HG03521 (cell line): ENCODE measurements at regions not wholly inside any gene's neighbourhood (a gene's known extent, or its start where the extent isn't known, plus 50 kb on each side); places are given as distances from the start of the nearest gene placed in this dataset.

Experiments used
- ATAC-seq: cut with Tn5 transposase; IDR thresholded peaks from one replicate; pipeline ENCODE4 v1.9.1; 2021; ENCODE audit warnings: mild to moderate bottlenecking, moderate library complexity; ENCODE audit not compliant: unreplicated experiment

DNA sequence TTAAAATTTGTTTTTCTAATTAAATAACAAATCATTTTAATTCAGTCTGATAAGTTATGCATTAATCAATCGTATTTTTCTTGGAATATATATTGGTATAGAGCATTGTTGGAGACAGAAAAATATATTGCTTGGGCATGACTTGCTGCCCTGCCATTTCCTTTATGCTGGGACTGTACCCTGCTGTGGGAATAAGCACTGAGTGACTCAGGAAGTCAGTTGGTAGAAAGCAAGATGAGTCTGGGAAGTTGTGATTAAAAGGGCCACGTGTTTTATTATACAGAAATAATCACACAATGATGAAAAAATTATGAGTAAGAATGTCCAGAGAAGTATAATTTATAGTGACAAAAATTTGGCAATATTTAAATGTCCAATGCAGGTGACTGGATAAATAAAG, 139.5 kb downstream of the KIF18A start:
- no peak for ATAC-seq

DNA sequence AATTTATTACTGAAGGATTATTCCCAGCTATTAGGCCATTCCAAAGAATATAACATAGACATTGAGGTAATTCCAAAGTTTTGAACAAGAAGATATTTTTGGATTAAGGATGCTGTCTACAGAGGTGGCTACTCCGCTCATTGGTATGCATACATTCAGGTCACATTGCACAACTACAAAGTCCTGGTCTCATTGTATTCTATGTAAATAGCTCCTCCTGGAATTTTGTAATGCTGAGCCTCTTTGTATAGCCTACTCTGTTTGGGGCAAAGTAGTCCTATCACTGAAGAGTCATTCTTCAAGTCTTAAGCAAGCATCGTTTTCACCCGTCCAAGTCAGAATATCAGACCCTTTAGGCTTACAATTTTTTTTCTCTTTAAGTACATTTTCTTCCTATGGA, 142.4 kb downstream of the KIF18A start:
- no peak for ATAC-seq

DNA sequence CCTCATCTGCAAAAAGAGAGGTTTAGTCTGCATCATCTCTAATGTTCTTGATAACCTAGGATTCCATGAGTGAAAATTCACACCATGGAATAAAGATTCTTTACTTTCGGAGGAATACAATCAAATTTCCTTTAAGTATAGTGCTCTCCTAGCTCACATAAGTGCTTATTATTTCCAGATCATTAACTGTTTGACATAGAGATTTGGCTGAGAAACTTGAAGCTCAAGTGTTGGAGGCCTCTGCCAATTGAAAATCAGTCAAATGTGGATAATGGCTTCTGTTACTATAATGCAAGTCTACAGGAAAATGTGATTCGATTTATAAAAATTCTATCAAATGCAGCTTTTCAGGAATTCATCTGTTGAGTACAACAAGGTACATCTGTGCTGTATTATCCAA, 144.6 kb downstream of the KIF18A start:
- ATAC-seq: no peak

DNA sequence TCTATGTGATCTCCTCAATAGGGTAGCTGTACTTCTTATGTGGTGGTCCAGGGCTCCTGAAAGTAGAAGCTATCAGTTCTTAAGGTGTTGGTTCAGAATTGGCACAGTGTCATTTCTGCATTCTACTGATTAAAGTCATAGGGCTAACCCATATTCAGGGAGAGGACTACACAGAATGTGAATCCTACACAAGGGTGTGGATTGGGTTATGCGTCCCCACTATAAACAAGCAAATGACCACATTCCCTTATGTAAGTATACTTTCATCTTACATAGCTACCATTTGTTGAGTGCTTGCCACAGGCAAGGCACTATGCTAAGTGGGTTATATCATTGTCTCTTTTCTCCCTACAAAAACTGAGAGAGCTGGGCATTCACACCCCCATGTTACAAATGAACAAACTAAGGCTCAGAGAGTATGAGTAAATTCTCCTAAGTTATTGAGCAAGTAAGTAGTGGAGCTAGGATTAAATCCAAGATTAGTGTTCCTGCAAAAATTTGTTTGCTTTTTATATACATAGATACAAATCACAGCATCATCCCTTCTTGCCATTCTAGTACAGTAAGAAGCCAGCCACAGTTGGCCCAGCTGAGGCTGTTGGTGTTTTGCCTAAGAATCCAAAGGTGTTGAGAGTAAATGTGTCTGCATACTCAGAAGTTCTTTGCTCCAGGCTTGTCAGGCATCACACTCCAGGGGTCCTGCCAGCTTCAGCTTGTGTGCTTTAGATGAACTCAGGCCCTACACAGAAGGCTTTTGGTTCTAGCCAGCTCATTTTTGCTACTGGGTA, 157.8 kb downstream of the KIF18A start:
- ATAC-seq: no peak

DNA sequence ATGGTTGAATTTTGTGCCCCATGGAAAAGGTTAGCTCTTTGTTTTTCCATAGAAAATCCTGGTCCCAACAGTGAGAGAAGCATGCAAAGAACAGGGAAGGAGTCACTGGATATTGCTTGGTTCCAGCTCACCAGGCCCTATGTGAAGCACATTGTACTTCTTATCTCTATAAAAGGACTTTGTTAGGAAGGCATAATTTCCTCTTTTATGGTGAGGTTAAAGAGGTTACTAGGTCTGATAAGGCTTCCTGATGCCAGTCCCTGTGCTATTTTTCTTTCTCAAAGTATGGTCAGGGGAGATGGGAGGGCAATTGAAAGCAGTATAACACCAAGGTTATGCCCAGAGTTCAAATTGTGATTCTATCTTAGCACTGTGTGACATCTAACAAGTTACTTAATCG, 162.6 kb downstream of the KIF18A start:
- ATAC-seq: no peak

DNA sequence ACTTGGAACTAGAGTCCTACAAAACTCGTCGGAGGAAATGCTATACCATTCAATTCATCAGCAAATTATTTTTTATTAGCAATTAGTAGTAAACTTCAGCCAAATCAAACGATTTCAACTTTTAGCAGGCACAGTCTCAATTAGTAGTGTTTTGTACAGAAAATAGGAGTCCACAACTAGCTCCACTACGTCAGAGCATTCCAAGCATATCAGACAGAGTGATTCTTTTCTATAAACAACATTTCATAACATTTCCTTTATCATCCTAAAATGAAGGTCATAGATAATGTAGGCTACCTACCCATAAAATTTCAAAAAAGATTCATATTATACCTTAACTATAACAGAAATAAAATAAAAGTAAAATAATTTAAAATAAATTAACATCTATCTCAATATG, 169.9 kb downstream of the KIF18A start:
- ATAC-seq: no peak

DNA sequence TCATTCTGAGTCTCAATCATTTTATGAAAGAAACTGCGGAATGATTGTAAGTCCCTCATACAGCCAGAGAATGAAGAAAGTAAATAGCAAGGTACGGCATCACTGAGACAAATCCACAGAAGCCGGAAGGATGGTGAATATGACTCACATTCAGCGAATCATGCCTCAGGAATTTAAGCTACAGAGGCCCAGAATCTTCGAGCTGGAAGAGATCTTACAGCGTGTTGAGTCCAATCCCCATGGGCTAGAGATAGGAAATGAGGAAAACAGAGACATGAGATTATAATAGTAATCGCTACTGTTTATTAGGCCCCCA, 173.2 kb downstream of the KIF18A start:
- ATAC-seq: no peak

GRCh38 chr11:27933992-27934829, 173.7 kb downstream of the KIF18A start:
- ATAC-seq: no peak

GRCh38 chr11:27931770-27932169, 176.2 kb downstream of the KIF18A start:
- no peak for ATAC-seq

DNA sequence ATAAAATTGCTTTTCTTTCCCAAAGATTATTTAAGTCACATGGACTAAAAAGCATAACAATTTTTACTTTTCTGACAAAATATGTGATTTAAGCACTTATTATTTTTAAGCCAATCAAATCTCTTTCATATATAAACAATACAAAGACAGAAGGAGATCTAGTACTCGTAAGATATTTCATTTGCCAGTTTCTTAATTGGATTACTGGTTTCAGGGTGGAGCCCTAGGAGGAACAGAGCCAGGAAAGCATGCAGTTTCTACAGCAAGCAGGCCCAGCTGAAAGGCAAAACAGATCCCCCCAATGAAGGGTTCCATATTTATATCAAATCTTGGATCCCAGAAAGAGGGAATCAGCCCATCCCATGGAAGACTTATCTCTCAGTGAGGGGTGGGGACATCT, 177.0 kb downstream of the KIF18A start:
- ATAC-seq: no peak

DNA sequence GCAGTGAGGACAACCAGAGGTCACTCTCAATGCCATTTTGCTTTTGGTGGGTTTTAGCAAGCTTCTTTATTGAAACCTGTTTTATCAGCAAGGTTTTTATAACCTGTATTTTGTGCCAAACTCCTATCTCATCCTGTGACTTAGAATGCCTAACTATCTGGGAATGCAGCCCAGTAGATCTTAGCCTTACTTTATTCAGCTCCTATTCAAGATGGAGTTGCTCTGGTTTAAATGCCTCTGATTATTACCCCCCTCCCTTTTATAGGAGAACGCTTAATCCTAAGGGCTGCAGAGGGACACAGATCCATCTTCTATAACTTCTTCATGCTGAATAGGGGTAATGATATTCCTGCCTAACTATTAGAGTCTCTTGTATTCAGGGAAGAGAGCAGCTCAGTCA, 179.1 kb downstream of the KIF18A start:
- ATAC-seq: no peak

DNA sequence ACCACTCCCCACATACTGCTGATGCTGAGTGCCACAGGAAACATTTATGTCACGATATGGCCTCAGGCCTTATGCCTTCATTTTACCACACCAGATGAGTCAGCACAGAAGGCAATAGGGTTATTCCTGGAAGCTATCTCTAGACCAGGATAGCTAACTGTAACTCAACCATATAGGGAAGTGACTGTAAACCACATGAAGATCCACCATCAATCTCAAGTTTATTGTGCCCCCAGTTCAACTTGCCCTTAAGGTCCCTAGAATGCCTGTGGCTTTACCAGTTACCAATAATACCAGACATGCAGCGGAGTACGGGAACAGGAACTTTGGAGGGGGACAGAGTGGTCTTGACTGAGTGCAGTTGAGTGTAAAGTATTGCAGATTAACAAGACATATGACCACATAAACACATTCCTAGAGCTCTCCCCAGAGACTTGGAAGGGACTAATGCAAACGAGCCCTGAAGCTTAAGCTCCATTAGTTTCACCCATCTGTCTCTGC, 180.9 kb downstream of the KIF18A start:
- no peak for ATAC-seq

DNA sequence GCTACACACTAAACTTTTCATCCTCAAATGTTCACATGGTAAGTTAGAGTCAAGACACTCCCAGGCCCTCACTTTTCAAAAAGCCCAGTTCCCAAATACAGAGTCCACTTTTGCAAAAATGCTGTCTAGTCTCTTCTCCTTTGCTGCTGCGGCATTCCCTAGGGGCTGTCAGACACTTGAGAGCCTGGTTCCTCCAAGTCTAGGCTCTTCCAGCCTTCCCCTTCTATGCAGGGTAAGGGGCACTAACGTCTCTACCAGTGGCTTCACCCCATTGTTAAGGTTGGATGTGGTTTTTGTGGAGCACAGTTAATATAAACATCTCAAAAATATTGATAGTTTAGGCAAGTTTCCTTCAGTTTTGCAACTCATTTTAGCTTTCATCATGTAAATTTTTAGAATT, 181.5 kb downstream of the KIF18A start:
- ATAC-seq: no peak

DNA sequence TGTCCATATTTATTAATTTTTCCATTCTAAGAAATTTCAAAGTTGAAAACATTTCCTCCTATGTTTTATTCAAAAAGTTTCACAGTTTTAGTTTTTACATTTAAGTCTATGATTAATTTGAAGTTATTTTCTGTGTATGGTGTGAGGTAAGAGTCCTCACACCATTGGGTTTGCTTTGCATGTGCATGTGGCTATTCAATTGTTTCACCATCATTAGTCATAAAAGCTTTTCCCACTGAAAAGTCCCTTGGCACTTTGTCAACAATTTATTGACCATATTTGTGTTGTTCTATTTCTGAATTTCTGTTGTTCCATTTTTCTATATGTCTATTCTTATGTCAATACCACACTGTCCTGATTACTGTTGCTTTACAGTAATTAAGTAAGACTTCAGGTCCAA, 186.5 kb downstream of the KIF18A start:
- ATAC-seq: no peak

DNA sequence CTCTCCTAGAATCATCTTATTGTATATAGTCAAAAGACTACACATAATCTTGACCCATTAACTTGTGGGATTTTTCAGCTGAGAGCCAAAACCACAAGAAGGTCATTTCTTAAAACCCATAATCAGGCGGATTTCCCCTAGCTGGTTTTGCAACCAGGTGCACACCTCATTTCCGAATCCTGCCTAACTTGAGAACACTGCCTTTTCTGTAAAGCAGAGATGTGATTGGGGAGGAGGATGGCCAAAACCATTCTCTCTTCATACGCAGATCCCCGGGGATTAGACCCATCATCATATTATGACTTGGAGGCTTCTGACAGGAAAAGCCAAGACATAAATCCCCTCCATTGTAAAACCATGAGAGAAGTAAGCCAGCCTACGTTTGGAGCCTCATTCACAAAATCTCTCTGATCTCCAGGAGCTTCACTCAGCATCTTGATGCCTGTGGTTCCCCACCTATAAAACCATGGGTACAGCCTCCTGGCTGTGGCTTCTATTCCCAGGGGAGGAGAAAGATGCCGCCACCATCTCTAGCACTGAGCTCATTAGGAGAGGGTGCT, 191.3 kb downstream of the KIF18A start:
- peak; percentile 80 for ATAC-seq

DNA sequence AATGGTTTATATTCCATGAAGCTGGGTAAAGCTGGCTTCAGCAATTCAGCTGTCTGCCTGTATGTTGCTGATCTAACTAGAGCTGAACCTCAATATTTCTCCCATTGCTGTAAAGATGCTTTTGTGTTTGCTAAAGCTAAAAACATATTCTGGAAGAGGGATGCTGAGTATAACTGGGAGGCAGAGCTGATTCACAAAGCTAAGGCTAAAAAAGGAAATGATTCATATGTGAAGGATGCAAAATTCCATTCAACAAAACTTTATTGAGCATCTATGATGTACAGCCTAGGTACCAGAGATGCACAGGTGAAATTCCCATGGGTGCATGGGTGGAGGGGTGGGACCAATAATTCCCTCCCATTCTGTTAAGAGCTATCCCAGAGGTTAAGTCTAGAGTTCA, 193.9 kb downstream of the KIF18A start:
- no peak for ATAC-seq

DNA sequence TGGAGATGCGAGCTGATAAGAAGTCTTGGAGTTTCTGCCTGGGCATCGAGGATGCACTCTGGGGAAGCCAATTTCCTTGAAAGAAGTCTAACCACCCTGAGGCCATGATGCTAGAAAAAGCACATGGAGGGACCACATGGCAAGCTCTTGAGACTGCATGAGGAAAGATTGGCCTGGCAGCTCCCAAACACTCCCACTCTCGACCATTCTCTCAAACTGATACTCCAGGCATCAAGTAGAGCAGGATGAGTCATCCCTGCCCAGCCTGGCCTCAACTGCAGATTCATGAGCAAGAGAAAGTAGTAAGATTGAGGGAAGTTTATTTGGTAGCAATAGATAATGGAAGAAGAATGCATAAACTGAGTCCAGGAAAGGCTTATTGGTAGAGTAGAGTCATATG, 194.3 kb downstream of the KIF18A start:
- no peak for ATAC-seq

DNA sequence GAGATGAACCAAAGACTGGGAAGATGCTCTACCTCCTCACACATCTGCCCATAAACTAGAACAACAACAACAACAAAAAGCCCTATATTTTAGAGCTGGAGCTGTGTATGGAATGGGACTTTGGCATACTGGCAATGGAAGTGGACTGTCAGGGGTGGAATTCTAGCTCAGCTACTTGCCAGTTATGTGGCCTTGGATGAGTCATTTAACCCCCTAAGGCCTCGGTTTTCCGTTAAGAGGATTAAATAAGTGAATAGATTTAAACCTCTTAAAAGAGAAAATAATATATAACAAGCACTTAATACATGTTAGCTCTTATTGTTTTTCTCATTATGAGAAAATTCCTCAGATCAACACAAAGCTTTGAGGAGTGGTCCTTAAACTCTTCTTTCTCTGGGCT, 195.0 kb downstream of the KIF18A start:
- ATAC-seq: no peak

- no peak for ATAC-seq
These were observed 197.6 kb downstream of the KIF18A start for GRCh38 chr11:27910186-27910931.

GRCh38 chr11:27909386-27909785, 198.6 kb downstream of the KIF18A start:
- ATAC-seq: no peak

- ATAC-seq: no peak
These were observed 199.3 kb downstream of the KIF18A start for GRCh38 chr11:27908621-27909020.
